ENCODE measurements at regions not wholly inside any gene's neighbourhood (a gene's known extent, or its start where the extent isn't known, plus 50 kb on each side); places are given as distances from the start of the nearest gene placed in this dataset.

DNA sequence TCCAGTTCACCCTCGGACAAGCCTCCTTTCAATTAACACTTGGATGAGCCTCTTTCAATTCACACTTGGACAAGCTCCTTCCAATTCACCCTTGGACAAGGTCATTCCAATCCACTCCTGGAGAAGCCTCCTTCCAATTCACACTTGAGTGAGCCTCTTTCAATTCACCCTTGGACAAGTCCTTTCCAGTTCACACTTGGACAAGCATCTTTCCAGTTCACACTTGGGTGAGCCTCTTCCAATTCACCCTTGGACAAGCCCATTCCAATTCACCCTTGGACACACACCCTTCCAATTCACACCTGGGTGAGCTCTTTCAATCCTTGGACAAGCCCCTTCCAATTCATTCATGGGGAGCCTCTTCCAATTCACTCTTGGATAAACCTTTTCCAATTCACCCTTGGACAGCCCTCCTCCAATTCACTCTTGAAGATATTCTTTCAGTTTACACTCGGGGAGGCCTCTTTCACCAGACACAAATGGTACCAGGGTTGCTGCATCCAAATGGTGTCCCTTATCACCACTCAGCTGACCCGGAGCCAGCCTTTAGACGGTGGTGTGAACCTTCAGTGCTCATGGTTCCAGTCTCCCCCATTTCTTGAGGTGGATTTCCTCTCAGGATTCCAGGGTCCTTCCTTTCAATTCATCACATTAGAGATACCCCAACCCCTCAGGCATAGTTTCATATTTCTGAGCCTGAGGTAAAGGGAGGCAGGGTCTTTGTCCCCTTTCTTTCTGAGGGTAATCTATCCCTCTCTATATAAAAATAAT lies 183.6 kb downstream of the SH3BP4 start:
- TF ChIP-seq, protein P1, sequence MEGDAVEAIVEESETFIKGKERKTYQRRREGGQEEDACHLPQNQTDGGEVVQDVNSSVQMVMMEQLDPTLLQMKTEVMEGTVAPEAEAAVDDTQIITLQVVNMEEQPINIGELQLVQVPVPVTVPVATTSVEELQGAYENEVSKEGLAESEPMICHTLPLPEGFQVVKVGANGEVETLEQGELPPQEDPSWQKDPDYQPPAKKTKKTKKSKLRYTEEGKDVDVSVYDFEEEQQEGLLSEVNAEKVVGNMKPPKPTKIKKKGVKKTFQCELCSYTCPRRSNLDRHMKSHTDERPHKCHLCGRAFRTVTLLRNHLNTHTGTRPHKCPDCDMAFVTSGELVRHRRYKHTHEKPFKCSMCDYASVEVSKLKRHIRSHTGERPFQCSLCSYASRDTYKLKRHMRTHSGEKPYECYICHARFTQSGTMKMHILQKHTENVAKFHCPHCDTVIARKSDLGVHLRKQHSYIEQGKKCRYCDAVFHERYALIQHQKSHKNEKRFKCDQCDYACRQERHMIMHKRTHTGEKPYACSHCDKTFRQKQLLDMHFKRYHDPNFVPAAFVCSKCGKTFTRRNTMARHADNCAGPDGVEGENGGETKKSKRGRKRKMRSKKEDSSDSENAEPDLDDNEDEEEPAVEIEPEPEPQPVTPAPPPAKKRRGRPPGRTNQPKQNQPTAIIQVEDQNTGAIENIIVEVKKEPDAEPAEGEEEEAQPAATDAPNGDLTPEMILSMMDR (IDR thresholded peaks at IDR 0.05): no peak
- H3K4me3 ChIP-seq: no peak overlapping the region
- H3K27me3 ChIP-seq (ENCODE audit: low read depth): no peaks in the 10 kb centered on the region
- H3K4me1 ChIP-seq: no peaks in the 10 kb centered on the region
- H3K27ac ChIP-seq: no peak overlapping the region
- intact Hi-C loops (cut with DNase I): loop anchor here (5.0 kb wide), 1 partner anchor 457 kb away; no protein-coding TSS in a partner anchor
- ATAC-seq (no peak), DNase-seq (no peak)
- H3K36me3 ChIP-seq: no peaks in the 10 kb centered on the region
- H3K9me3 ChIP-seq: no peaks in the 10 kb centered on the region

DNA sequence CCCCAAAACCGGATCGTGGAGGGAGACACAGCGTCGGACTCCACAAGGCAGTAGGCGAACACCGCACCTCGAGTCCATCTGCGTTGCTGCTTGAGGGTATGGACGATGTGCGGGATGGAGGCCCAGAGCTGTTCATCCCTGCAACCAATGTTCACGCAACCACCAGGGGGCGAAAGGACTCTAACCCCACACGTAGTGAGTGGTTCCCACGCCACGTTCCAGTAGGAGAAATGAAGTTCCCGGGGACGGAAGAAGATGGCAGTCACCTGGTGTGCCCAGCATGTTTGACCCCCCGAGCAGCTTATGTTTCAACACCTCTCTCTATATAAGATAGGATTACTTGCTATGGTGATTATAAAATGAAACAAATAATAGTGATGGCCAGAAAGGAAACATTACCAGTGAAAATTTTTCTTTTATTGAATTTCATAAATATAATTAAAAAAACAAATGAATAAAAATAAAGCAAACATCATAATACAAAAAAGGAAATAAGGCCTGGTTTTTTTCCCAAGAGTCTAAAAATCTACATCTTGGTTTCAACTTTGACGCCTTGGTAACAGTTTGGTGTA lies 184.3 kb downstream of the SH3BP4 start:
- no peaks in the 10 kb centered on the region for H3K9me3 ChIP-seq
- H3K36me3 ChIP-seq: no peaks in the 10 kb centered on the region
- no peaks in the 10 kb centered on the region for H3K4me1 ChIP-seq
- no peak overlapping the region for H3K27ac ChIP-seq
- intact Hi-C loops (cut with DNase I): loop anchor here (5.0 kb wide), 1 partner anchor 456 kb away; no protein-coding TSS in a partner anchor
- no peaks in the 10 kb centered on the region for H3K27me3 ChIP-seq (ENCODE audit: low read depth)
- TF ChIP-seq, protein P1 (IDR thresholded peaks at IDR 0.05): peak; percentile 80
- H3K4me3 ChIP-seq: no peak overlapping the region
- DNase-seq: peak; percentile 83
- peak; percentile 84 to 90 for ATAC-seq

DNA sequence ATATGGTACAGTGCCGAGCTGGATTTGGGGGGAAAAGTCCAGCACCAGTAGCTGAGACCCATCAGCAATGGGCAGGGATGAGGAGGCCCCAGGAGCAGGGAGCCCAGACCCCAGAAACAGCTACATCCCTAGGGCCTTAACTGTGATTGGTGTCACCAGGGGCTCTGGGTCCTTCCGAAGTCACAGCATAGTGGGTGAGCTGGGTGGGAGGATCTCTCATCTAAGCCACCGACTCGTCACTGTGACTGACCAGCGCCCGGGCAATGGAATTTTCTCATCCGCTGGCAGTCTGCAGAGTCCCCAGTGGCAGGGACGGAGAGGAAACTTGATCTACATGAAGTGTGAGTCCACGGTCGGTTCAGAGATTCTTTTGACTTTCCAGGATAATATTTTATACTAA lies 186.5 kb downstream of the SH3BP4 start:
- H3K4me3 ChIP-seq: no peak overlapping the region
- H3K36me3 ChIP-seq: no peaks in the 10 kb centered on the region
- no peaks in the 10 kb centered on the region for H3K9me3 ChIP-seq
- no peaks in the 10 kb centered on the region for H3K27me3 ChIP-seq (ENCODE audit: low read depth)
- DNase-seq (no peak), ATAC-seq (no peak)
- no peak overlapping the region for H3K27ac ChIP-seq
- TF ChIP-seq, protein P1 (IDR thresholded peaks at IDR 0.05): no peak
- no peaks in the 10 kb centered on the region for H3K4me1 ChIP-seq
- intact Hi-C loops (cut with DNase I): loop anchor here (5.0 kb wide), 1 partner anchor 454 kb away; no protein-coding TSS in a partner anchor

DNA sequence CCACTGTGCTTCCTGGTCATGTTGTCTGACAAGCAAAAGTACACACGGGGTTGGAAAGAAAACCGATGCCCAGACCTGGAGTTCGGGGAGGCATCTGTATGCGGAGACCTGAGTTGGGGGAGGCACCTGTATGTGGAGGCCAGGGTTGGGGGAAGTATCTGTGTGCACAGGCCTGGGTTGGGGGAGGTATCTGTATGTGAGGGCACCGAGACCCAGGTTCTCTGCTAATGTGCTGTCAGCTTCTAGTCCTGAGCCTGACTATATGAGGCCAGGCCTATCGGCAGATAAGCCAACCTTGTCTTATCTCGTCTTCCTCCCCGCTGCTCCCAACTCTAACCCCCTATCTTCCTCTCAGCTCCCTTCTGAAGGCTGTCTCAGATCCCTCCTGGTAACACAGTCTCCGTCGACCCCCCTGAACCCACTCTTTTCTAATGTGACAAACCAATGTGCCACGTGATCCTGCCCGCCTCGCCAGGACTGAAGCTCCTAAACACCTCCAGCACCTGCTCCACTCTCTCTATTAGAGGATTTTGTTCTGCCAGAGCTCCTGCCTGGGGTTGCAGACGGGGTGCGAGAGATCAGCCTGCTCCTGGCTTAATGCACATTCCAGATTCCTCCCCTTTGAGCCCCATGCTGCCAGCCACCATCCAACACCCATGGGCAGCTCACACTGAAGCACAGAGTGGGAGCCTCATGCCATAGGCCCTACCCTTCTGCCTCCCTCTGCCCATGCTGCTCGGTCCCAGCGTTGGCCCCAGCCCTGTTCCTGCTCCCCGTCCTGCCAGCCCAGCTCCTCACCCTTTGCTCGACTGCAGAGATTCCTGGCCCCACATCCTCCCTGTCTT lies 188.4 kb downstream of the SH3BP4 start:
- Histone ChIP-seq H3K36me3 (no peaks in the 10 kb centered on the region), H3K9me3 (no peaks in the 10 kb centered on the region), H3K27me3 (ENCODE audit: low read depth) (no peaks in the 10 kb centered on the region), H3K27ac (no peak overlapping the region), H3K4me3 (no peak overlapping the region), H3K4me1 (no peaks in the 10 kb centered on the region)
- DNase-seq (no peak), ATAC-seq (no peak)
- intact Hi-C loops (cut with DNase I): loop anchor here (5.0 kb wide), 1 partner anchor 452 kb away; no protein-coding TSS in a partner anchor
- TF ChIP-seq, protein P1 (IDR thresholded peaks at IDR 0.05): no peak

DNA sequence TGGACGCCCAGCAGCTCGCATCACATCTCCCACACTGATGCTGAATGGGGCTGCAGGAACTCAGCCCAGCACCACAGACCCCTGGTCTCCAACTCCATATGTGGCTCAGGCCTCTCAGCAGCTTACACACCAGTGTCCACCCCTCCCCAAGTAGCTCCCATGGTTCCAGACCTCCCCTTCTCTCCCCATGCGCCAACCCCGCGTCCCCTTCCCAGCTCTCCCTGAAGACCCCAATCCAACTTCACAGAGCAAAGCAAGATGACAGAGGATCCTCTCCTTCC lies 188.9 kb downstream of the SH3BP4 start:
- Histone ChIP-seq H3K27ac (no peak overlapping the region), H3K4me1 (no peaks in the 10 kb centered on the region), H3K36me3 (no peaks in the 10 kb centered on the region), H3K9me3 (no peaks in the 10 kb centered on the region), H3K4me3 (no peak overlapping the region), H3K27me3 (ENCODE audit: low read depth) (no peaks in the 10 kb centered on the region)
- TF ChIP-seq, protein P1 (IDR thresholded peaks at IDR 0.05): no peak
- ATAC-seq (no peak), DNase-seq (no peak)
- intact Hi-C loops (cut with DNase I): no loop called here
